Right lobe of liver (tissue), 4 donors: ENCODE measurements at regions not wholly inside any gene's neighbourhood (a gene's known extent, or its start where the extent isn't known, plus 50 kb on each side); places are given as distances from the start of the nearest gene placed in this dataset.

Experiments used
- CTCF ChIP-seq, 4 donors: fragments of 200-600 bp in 3 of 4; fragments of 450-650 bp in 1 of 4; IDR thresholded peaks; one replicate each; pipeline versions ENCODE4 v1.5.1 to v1.8.0; 2016 to 2022; ENCODE audit warnings: antibody characterized with exemption in 4 of 4, mild to moderate bottlenecking in 2 of 4
- POLR2A ChIP-seq: fragments of 450-650 bp; IDR thresholded peaks from one replicate; pipeline ENCODE4 v1.6.1; 2017; ENCODE audit warnings: antibody characterized with exemption, mild to moderate bottlenecking
- donor health status: DM: no; HTN: no; CAD: no.
- donor health status: DM: no; HTN: no; CAD: no.
- donor health status: DM: no; HTN: yes; CAD: no.

- TF ChIP-seq POLR2A (no peak), CTCF (IDR thresholded peaks at IDR 0.05) (no peak)
Observed at GRCh38 chr19:29879655-29879974, 62.4 kb upstream of the URI1 start.
